GM10266 (cell line): ENCODE measurements at regions not wholly inside any gene's neighbourhood (a gene's known extent, or its start where the extent isn't known, plus 50 kb on each side); places are given as distances from the start of the nearest gene placed in this dataset.

Experiments
- DNase-seq: peaks from one replicate; pipeline ENCODE4 v3.0.0; 2012; ENCODE audit errors: extremely low spot score
- TF ChIP-seq, protein P1 (sequence below): IDR thresholded peaks from 2 replicates; pipeline ENCODE4 v1.5.1; 2012; ENCODE audit warnings: mild to moderate bottlenecking, low read depth; ENCODE audit not compliant: control insufficient read depth, insufficient read depth; ENCODE audit errors: missing control alignments

DNA sequence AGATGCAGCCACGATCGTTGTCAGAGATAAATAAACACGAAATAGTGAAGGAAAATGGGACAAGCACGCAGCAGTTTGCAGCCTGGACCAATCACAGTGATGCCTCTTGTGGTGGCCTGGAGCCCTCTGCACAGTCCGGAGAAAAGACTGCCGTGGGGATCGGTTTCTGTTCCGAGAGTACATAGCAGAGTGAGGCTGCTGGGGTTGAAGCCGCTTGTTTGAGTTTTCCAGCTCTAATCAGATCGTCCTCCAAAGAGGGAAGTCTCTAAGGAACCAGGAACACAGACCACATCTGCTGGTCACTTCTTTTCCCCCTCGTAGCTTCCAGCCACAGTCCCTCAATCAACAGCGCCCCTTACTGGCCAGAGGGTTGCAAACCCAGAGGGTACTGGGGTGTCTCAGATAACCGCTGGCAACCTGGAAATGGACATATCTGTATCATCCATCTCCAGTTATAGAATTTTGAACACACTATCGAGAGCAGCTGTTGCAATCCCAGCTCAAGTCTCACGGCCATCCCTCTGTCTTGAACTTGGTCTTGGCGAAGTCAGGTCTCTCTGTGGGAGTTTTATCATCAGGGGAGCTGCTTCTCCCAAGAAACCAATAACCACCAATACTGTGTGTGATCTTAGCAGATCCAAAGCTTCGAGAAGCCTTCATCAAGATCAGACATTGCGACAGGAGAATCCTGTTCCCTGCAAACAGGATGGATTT lies 57.4 kb downstream of the OLIG1 start:
- peak; percentile 79 for DNase-seq
- TF ChIP-seq, protein P1, sequence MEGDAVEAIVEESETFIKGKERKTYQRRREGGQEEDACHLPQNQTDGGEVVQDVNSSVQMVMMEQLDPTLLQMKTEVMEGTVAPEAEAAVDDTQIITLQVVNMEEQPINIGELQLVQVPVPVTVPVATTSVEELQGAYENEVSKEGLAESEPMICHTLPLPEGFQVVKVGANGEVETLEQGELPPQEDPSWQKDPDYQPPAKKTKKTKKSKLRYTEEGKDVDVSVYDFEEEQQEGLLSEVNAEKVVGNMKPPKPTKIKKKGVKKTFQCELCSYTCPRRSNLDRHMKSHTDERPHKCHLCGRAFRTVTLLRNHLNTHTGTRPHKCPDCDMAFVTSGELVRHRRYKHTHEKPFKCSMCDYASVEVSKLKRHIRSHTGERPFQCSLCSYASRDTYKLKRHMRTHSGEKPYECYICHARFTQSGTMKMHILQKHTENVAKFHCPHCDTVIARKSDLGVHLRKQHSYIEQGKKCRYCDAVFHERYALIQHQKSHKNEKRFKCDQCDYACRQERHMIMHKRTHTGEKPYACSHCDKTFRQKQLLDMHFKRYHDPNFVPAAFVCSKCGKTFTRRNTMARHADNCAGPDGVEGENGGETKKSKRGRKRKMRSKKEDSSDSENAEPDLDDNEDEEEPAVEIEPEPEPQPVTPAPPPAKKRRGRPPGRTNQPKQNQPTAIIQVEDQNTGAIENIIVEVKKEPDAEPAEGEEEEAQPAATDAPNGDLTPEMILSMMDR, result peak; percentile 90

DNA sequence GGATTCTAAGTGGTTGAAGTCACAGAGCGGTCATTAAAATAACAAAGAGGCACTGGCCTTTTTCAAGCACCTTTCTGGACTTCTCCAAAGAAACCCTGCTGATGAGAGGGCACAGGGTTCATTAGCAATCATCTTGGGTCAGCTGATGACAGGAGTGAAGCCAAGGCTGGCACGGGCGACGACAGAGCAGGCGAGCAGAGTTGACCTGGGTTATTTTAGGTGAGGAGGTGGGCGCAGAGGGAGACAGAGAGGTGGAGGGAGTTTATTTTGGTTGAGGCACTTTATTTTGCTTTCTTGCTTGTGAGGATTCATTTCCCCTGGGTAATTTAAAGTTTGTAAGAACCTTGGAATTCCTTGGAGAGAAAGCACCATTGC lies 57.9 kb downstream of the OLIG1 start:
- TF ChIP-seq, protein P1, result no peak
- DNase-seq, result no peak

DNA sequence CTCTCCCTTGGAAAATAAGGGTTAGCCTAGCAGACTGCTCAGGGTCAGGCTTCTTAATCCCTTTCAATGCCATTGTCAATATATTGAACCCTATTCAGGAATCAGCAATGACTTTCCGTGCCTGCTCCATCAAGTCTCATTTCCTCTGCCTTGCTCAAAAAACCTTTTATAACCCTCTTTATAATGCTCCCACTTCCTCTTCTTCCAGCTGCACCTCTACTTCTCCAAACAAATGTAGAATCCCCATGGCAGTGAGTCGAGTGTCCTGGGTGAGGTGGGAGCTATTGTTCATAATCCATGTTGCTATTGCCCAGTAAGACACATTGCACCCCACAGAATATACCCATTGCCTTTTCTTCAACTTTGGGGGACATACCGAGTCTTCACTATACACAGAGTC lies 58.6 kb downstream of the OLIG1 start:
- DNase-seq, result no peak
- TF ChIP-seq, protein P1, result no peak

DNA sequence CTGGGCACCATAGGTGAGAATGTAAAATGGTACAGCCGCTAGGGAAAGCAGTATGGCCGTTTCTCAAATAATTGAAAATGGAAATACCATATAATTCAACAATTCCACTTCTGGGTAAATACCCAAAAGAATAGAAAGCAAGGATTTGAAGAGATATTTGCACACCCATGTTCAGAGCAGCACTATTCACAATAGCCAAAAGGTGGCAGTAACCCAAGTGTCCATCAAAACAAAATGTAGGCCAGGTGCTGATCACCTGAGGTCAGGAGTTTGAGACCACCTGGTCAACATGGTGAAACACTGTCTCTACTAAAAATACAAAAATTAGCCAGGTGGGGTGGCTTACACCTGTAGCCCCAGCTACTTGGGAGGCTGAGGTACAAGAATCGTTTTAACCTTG lies 62.1 kb downstream of the OLIG1 start:
- TF ChIP-seq, protein P1, result peak; percentile 19
- no peak for DNase-seq

DNA sequence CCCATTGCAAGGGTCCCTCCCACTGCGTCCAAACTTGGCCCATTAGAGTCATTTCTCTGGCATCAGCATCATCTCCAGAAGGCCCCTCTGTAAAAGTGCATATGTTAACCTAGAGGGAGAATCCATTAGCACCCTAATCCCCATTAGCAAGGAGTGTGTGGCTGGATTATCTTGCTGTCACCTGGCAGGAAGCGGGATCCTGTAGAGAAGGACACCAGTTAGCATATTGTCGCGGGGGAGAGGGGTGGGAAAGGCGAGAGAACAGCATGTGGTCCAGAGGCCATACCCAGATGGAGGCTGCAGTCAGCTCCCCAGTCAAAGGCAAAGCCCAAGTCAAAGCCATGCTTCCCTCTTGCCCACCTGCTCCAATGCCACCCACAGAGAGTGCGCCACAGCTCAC lies 64.0 kb downstream of the OLIG1 start:
- no peak for DNase-seq
- TF ChIP-seq, protein P1, result no peak

DNA sequence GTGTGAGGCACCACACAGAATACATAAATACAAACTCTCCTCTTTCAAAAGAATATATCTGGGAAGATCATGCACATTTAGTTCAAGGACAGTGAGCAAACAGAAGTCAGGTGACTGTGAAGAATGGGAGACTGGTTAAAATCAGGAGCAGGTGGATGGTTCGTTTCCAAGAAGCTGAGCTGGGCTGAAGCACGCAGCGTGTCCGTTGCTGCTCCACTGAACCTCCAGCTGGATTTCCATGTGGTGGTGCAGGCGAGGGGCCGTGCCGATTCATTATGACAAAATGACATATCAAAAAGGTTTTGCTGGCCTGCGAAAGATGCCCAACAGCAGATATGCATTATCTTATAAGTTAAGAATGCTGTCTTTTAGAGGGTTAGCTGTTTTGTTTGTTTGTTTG lies 66.0 kb downstream of the OLIG1 start:
- TF ChIP-seq, protein P1, result no peak
- DNase-seq, result no peak

DNA sequence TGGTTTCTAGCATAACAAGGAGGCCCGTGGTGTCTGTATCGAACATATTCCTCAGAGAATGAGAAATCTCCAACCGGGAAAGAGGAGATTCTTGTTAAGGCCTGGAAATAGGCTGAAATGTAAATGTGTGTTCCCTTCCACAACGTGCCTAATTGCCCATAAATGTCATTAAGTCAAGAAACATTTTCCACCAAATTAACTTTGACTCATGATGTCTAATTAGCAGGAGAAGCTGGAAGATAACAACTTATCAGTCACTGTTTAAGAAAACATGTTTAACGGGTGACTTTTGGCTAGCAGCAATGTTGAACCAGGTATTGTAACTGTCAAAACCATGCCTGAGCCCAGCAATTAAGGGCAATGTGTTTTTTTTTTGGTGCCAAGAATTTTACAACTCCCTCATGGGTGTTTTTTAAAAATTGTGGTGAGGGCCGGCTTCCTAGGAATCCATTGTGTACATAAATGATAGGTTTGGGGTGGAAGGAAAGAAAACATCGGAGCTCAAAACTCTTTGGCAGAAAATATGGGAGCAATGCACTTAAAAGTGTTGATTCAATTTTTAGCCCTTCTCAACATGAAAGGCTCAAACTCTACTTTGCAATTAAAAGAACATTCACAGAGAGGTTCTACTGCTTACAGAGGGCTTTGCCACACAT lies 67.0 kb downstream of the OLIG1 start:
- DNase-seq, result no peak

More for the DNA sequence above, 67.0 kb downstream of the OLIG1 start:
- TF ChIP-seq, protein P1, result no peak
